Nephron (organoid): ENCODE measurements at regions not wholly inside any gene's neighbourhood (a gene's known extent, or its start where the extent isn't known, plus 50 kb on each side); places are given as distances from the start of the nearest gene placed in this dataset.

ENCODE experiments used
- H3K27ac Mint-ChIP-seq, 3 experiments: 2 replicates each; pipeline ENCODE4 v1.8.0; 2020; ENCODE audit warnings: mixed read lengths in 3 of 3, mild to moderate bottlenecking in 2 of 3, moderate library complexity in 1 of 3
- H3K27me3 Mint-ChIP-seq: 2 replicates; pipeline ENCODE4 v1.8.0; 2021; ENCODE audit warnings: low read depth, mild to moderate bottlenecking, moderate library complexity, mixed read lengths
- H3K36me3 Mint-ChIP-seq: 2 replicates; pipeline ENCODE4 v1.8.0; 2020; ENCODE audit warnings: low read depth, mixed read lengths
- H3K4me1 Mint-ChIP-seq: 2 replicates; pipeline ENCODE4 v1.8.0; 2020; ENCODE audit warnings: mixed read lengths
- H3K4me3 Mint-ChIP-seq, 3 experiments: 2 replicates each; pipeline ENCODE4 v1.8.0; 2020; ENCODE audit warnings: mild to moderate bottlenecking in 3 of 3, mixed read lengths in 3 of 3, moderate library complexity in 2 of 3
- H3K9me3 Mint-ChIP-seq: 2 replicates; pipeline ENCODE4 v1.8.0; 2020; ENCODE audit warnings: mixed read lengths
- TF ChIP-seq, protein P1 (sequence below), 3 experiments: fragments of 200-600 bp; sonication (generic); IDR thresholded peaks; one replicate each; pipeline ENCODE4 v1.5.0; 2021; ENCODE audit warnings: antibody characterized with exemption in 3 of 3; ENCODE audit not compliant: unreplicated experiment in 3 of 3

DNA sequence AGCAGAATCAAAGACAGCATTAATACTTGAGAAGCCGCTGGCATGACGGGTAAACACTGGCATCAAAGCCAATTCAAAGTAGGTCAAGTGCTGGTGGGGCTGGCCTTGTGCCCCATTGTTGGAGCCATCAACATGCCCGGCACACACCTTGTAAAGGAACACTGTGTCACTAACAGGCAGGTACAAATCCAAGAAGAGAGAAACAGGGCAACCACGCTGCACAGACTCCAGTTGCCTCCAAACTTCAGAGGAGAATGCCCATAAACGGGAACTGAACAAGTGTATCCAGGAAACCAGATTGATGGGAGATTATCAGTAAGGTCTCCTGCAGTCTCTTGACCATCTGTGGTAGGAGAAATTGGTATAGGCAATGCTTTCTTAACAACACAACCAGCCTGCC is 127.0 kb upstream of the STXBP5 start:
- TF ChIP-seq, protein P1, sequence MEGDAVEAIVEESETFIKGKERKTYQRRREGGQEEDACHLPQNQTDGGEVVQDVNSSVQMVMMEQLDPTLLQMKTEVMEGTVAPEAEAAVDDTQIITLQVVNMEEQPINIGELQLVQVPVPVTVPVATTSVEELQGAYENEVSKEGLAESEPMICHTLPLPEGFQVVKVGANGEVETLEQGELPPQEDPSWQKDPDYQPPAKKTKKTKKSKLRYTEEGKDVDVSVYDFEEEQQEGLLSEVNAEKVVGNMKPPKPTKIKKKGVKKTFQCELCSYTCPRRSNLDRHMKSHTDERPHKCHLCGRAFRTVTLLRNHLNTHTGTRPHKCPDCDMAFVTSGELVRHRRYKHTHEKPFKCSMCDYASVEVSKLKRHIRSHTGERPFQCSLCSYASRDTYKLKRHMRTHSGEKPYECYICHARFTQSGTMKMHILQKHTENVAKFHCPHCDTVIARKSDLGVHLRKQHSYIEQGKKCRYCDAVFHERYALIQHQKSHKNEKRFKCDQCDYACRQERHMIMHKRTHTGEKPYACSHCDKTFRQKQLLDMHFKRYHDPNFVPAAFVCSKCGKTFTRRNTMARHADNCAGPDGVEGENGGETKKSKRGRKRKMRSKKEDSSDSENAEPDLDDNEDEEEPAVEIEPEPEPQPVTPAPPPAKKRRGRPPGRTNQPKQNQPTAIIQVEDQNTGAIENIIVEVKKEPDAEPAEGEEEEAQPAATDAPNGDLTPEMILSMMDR (IDR thresholded peaks at IDR 0.05; ENCODE audit: unreplicated experiment in 3 of 3) = no peak
- Mint-ChIP-seq H3K27me3 (no peaks in the 10 kb centered on the region), H3K36me3 (no peaks in the 10 kb centered on the region), H3K4me3 (no peak overlapping the region), H3K27ac (no peak overlapping the region), H3K9me3 (no peaks in the 10 kb centered on the region), H3K4me1 (no peaks in the 10 kb centered on the region)

DNA sequence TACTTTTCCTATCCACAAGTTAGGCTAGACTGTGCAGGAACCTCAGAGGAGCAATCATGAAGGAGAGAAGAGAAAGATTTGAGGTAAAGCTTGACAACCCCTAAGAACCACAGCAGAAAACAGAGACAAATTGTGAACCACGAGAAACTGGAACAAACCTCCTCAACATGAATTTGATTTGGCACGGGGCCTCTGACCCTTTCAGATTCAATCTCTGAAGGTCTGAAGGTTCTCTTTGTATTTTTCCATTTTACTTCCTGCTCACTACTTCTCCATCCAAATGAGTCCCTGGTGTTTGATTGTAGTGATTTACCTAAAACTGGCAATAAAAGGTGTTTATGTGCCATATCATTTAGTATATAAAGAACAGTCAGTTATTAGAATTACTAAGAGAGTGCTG is 126.1 kb upstream of the STXBP5 start:
- TF ChIP-seq, protein P1 (IDR thresholded peaks at IDR 0.05; ENCODE audit: unreplicated experiment in 3 of 3) = no peak
- Mint-ChIP-seq H3K4me3 (no peak overlapping the region), H3K4me1 (no peaks in the 10 kb centered on the region), H3K27ac (no peak overlapping the region), H3K9me3 (no peaks in the 10 kb centered on the region), H3K36me3 (no peaks in the 10 kb centered on the region), H3K27me3 (no peaks in the 10 kb centered on the region)

DNA sequence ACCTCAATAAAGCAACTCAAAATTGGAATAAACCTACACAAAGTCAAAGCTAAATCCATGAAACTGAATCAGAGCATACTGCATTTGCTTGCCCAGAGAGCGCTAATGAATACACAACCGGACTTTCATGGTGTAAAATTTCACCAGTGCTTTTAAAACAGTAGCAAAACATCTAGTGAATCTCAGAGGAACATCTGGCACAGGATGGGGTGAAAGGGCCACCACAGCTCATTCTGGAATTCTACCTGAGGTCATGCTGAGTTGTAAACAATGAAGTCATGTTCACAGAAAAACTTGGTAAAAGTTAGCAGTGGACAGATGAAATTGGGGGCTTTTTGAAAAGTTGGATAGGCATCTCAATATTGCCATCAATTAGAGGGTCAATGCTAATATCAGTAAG is 125.6 kb upstream of the STXBP5 start:
- H3K27me3 Mint-ChIP-seq = no peaks in the 10 kb centered on the region
- H3K36me3 Mint-ChIP-seq = no peaks in the 10 kb centered on the region
- no peak overlapping the region for H3K27ac Mint-ChIP-seq
- no peak overlapping the region for H3K4me3 Mint-ChIP-seq
- H3K4me1 Mint-ChIP-seq = no peaks in the 10 kb centered on the region
- TF ChIP-seq, protein P1 (IDR thresholded peaks at IDR 0.05; ENCODE audit: unreplicated experiment in 3 of 3) = no peak
- no peaks in the 10 kb centered on the region for H3K9me3 Mint-ChIP-seq

DNA sequence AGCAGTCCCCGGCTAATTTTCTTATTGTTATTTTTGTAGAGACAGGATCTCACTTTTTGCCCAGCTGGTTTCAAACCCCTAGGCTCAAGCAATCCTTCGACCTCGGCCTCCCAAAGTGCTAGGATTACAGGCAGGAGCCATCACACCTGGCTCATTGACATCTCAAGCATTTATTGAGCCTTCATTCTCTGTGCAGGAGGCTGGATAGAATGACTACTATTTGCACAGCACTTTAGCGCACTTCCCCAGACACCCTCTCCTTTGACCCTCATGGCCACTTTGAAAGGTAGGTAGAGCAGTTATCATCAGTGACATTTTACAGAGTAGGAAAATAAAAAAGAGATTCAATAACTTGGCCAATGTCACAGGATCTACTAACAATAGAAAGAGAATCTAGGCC is 124.0 kb upstream of the STXBP5 start:
- Mint-ChIP-seq H3K27ac (no peak overlapping the region), H3K4me1 (no peaks in the 10 kb centered on the region), H3K36me3 (no peaks in the 10 kb centered on the region), H3K9me3 (no peaks in the 10 kb centered on the region), H3K27me3 (no peaks in the 10 kb centered on the region), H3K4me3 (no peak overlapping the region)
- TF ChIP-seq, protein P1 (IDR thresholded peaks at IDR 0.05; ENCODE audit: unreplicated experiment in 3 of 3) = no peak

DNA sequence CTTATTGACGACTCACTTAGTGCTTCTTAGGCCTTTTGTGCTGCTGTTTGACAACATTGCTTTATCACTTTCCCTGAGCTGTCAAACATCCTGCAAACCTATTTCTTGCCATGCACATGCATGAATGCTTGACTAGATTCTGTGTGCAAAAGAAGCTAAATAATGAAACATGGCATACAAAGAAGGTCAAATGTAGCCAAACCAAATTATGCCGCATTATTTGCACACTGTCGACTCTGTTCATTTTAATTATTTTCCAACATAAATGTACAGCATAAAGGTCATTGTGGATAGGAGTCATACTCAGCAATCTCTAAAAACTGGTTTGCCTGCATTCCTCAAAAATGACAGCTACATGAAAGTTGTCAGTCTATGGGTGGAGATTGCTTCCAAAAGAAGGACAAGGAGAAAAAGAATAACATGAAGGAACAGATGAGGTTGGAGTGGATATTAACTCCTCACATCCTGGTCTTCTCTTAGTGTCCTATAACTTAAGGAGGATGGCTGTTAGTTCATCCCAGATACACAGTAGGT is 123.1 kb upstream of the STXBP5 start:
- H3K27ac Mint-ChIP-seq = no peak overlapping the region
- no peaks in the 10 kb centered on the region for H3K27me3 Mint-ChIP-seq
- no peaks in the 10 kb centered on the region for H3K36me3 Mint-ChIP-seq
- no peak overlapping the region for H3K4me3 Mint-ChIP-seq
- H3K9me3 Mint-ChIP-seq = no peaks in the 10 kb centered on the region
- TF ChIP-seq, protein P1 (IDR thresholded peaks at IDR 0.05; ENCODE audit: unreplicated experiment in 3 of 3) = no peak
- no peaks in the 10 kb centered on the region for H3K4me1 Mint-ChIP-seq

DNA sequence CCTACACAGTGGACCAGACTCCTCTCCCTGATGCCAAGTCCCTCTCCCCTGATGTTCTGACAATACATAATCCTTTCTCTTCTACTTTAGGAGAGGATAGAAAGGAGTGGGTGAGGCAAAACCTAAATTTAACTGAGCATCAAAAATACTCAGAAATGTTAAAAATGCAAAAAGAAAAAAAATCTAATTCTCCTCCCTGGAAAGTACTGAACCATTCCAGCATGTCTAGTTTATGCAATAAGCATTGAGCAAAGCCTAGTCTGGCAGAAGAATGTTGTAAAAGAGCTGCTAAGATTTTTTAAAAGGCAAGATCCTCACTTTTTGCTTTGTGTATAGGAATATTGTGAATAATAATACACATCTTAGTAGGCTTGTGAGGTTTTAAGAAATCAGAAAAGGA is 116.6 kb upstream of the STXBP5 start:
- peak overlapping the region in 1 of 3 experiments; percentile 89 for H3K27ac Mint-ChIP-seq
- no peak overlapping the region for H3K4me3 Mint-ChIP-seq
- H3K9me3 Mint-ChIP-seq = peaks cover 7% of the 10 kb centered on the region
- peaks cover 18% of the 10 kb centered on the region for H3K4me1 Mint-ChIP-seq
- no peaks in the 10 kb centered on the region for H3K36me3 Mint-ChIP-seq
- no peaks in the 10 kb centered on the region for H3K27me3 Mint-ChIP-seq
- TF ChIP-seq, protein P1 (IDR thresholded peaks at IDR 0.05; ENCODE audit: unreplicated experiment in 3 of 3) = no peak
